ENCODE measurements at regions not wholly inside any gene's neighbourhood (a gene's known extent, or its start where the extent isn't known, plus 50 kb on each side); places are given as distances from the start of the nearest gene placed in this dataset.

GRCh38 chr3:150074277-150074676 lies 103.6 kb upstream of the PFN2 start:
- TF ChIP-seq, protein P1, sequence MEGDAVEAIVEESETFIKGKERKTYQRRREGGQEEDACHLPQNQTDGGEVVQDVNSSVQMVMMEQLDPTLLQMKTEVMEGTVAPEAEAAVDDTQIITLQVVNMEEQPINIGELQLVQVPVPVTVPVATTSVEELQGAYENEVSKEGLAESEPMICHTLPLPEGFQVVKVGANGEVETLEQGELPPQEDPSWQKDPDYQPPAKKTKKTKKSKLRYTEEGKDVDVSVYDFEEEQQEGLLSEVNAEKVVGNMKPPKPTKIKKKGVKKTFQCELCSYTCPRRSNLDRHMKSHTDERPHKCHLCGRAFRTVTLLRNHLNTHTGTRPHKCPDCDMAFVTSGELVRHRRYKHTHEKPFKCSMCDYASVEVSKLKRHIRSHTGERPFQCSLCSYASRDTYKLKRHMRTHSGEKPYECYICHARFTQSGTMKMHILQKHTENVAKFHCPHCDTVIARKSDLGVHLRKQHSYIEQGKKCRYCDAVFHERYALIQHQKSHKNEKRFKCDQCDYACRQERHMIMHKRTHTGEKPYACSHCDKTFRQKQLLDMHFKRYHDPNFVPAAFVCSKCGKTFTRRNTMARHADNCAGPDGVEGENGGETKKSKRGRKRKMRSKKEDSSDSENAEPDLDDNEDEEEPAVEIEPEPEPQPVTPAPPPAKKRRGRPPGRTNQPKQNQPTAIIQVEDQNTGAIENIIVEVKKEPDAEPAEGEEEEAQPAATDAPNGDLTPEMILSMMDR (conservative IDR thresholded peaks at IDR 0.05; ENCODE audit: low read depth, low read length), result no peak
- no peak for DNase-seq (ENCODE audit: low read depth)
- no peak overlapping the region for H3K4me3 ChIP-seq (ENCODE audit: low read length)

GRCh38 chr3:150073513-150073912 lies 102.8 kb upstream of the PFN2 start:
- no peak overlapping the region for H3K4me3 ChIP-seq (ENCODE audit: low read length)
- DNase-seq (ENCODE audit: low read depth), result no peak
- TF ChIP-seq, protein P1 (conservative IDR thresholded peaks at IDR 0.05; ENCODE audit: low read depth, low read length), result no peak

DNA sequence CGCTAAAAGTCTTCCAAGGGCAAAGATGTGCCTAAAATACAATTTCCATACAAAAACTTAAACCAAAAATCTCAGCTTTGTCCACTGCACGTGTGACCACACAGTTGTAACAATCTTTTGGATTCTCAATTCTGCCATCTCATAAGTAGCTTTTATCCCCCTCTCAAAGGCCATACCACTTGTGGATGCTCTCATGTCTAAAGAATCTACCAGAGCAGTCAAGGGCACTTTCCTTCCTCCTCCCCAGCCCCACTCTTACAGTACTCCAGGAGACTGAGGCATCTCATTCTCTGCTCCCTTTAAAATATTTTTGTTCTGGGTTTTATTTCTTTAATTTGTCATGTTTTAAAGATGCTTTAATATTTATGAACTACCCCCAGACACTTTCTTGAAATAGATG lies 102.3 kb upstream of the PFN2 start:
- TF ChIP-seq, protein P1 (conservative IDR thresholded peaks at IDR 0.05; ENCODE audit: low read depth, low read length), result no peak
- DNase-seq (ENCODE audit: low read depth), result no peak
- no peak overlapping the region for H3K4me3 ChIP-seq (ENCODE audit: low read length)

DNA sequence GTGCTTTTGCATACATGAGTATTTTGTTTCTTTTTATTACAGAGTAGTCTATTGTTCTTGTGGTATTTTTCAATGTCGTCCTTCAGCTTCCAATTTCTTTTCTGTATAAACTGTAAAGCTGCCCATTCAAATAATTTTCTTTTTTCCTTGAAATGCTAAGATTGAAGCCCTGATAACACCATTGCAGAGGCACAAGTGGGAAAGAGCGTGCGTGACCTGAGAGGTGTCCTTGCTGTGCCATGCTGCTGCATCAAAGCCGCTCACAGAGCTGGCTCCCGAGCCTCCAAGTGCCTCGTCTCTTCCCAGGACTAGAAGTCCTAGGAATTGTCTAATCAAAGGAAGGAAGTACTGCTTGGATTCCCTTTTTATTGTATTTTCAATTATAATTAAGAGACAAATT lies 101.9 kb upstream of the PFN2 start:
- DNase-seq (ENCODE audit: low read depth), result no peak
- no peak overlapping the region for H3K4me3 ChIP-seq (ENCODE audit: low read length)
- TF ChIP-seq, protein P1 (conservative IDR thresholded peaks at IDR 0.05; ENCODE audit: low read depth, low read length), result no peak

DNA sequence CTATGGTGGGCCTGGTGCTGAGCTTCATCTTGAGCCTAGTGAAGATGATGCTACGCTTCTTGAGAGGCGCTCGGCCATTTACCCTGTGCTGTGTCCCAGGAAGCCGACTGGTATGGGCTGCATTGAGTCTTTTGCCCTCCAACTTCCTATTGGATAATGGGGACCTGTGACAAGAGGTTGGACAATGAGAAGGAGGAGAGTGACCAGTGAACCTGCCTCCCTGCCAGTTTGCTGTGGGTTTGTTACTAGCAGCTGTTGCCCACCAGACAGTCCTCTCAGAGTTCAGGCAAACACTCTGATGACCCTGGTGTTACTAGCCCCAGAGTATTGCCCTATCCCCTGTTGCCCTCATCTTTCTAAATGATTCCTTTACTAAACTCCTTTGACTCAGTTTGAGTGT lies 99.6 kb upstream of the PFN2 start:
- DNase-seq (ENCODE audit: low read depth), result no peak
- TF ChIP-seq, protein P1 (conservative IDR thresholded peaks at IDR 0.05; ENCODE audit: low read depth, low read length), result no peak
- no peak overlapping the region for H3K4me3 ChIP-seq (ENCODE audit: low read length)

- no peak overlapping the region for H3K4me3 ChIP-seq (ENCODE audit: low read length)
- peak; percentile 53 for DNase-seq (ENCODE audit: low read depth)
- TF ChIP-seq, protein P1 (conservative IDR thresholded peaks at IDR 0.05; ENCODE audit: low read depth, low read length), result no peak
These were observed 98.9 kb upstream of the PFN2 start for GRCh38 chr3:150069633-150070032.

- no peak overlapping the region for H3K4me3 ChIP-seq (ENCODE audit: low read length)
- TF ChIP-seq, protein P1 (conservative IDR thresholded peaks at IDR 0.05; ENCODE audit: low read depth, low read length), result no peak
- DNase-seq (ENCODE audit: low read depth), result no peak
These were observed 98.4 kb upstream of the PFN2 start for GRCh38 chr3:150069154-150069527.
